Endothelial cell of umbilical vein (primary cell): ENCODE measurements at regions not wholly inside any gene's neighbourhood (a gene's known extent, or its start where the extent isn't known, plus 50 kb on each side); places are given as distances from the start of the nearest gene placed in this dataset.

Source experiments
- BruUV-seq: library from RNA; stranded (reverse); fragments of 400-500 nt; replicated peaks from 2 replicates; lab custom pipeline; 2021; lab: Mats Ljungman, UMichigan
- CTCF ChIA-PET: fragments of 300-600, 350-600 bp; sonication (Branson Sonifier 250); formaldehyde crosslinking; loops from one replicate; lab custom pipeline; 2021; ENCODE audit warnings: antibody characterized with exemption, inconsistent platforms; lab: Charles Lee
- POLR2A ChIA-PET: fragments of 300-600, 350-600 bp; sonication (Branson Sonifier 250); formaldehyde crosslinking; loops from one replicate; lab custom pipeline; 2021; ENCODE audit warnings: antibody characterized with exemption, inconsistent platforms; lab: Charles Lee
- DNase-seq: peaks from one replicate; pipeline ENCODE4 v3.0.0-alpha.2; 2011; ENCODE audit warnings: low read depth, low spot score
- FAIRE-seq: peaks from 2 replicates; lab custom pipeline; 2011; peaks lifted over from hg19 to GRCh38; lab: Jason Lieb, UNC
- H2AFZ ChIP-seq: 2 replicates; pipeline ENCODE4 v1.6.0; 2012; ENCODE audit warnings: low read depth, low read length, control low read depth, inconsistent platforms
- H3K27ac ChIP-seq: 2 replicates; pipeline ENCODE4 v1.5.1; 2011; ENCODE audit warnings: low read depth, mild to moderate bottlenecking, control low read depth, low read length, moderate library complexity; ENCODE audit not compliant: insufficient read depth
- H3K27me3 ChIP-seq, 2 experiments: 2 replicates each; pipeline versions ENCODE4 v1.6.0 to v1.6.1; 2011; ENCODE audit warnings: low read length in 2 of 2, mixed read lengths in 1 of 2; ENCODE audit not compliant: control insufficient read depth in 2 of 2, insufficient read depth in 2 of 2
- H3K36me3 ChIP-seq, 2 experiments: 2 replicates in 1 of 2; 3 replicates in 1 of 2; pipeline ENCODE4 v1.5.1; 2011; ENCODE audit warnings: low read length in 2 of 2, mild to moderate bottlenecking in 1 of 2, moderate library complexity in 1 of 2; ENCODE audit not compliant: control insufficient read depth in 2 of 2, insufficient read depth in 2 of 2; ENCODE audit errors: extremely low read depth in 1 of 2
- H3K4me1 ChIP-seq: 3 replicates; pipeline ENCODE4 v1.5.1; 2011; ENCODE audit warnings: mild to moderate bottlenecking, low read length; ENCODE audit not compliant: control insufficient read depth, insufficient read depth; ENCODE audit errors: extremely low read depth
- H3K4me2 ChIP-seq: 2 replicates; pipeline ENCODE4 v1.6.1; 2011; ENCODE audit warnings: low read length, control low read depth, mixed read lengths; ENCODE audit not compliant: insufficient read depth
- H3K4me3 ChIP-seq, 3 experiments: fragments of 200-600 bp in 1 of 3; sonication (generic), shearing (Covaris generic) in 1 of 3; replicated peaks in 1 of 3; 2 replicates each; pipeline ENCODE4 v1.5.1; 2011 to 2016; ENCODE audit warnings: control low read depth in 3 of 3, low read length in 3 of 3, mild to moderate bottlenecking in 2 of 3, inconsistent platforms in 1 of 3, low read depth in 1 of 3, moderate library complexity in 1 of 3; ENCODE audit not compliant: insufficient read depth in 1 of 3
- H3K79me2 ChIP-seq: 2 replicates; pipeline ENCODE4 v1.6.0; 2012; ENCODE audit warnings: low read length, inconsistent platforms; ENCODE audit not compliant: control insufficient read depth, insufficient read depth
- H3K9ac ChIP-seq: replicated peaks from 2 replicates; pipeline ENCODE3; 2011; ENCODE audit warnings: low read length, control low read depth; ENCODE audit not compliant: insufficient read depth; ENCODE audit errors: extremely low read depth
- H3K9me1 ChIP-seq: replicated peaks from 3 replicates; pipeline ENCODE4 v1.6.0; 2011; ENCODE audit warnings: mild to moderate bottlenecking, low read length; ENCODE audit not compliant: control insufficient read depth, insufficient read depth; ENCODE audit errors: extremely low read depth
- H3K9me3 ChIP-seq: replicated peaks from 2 replicates; pipeline ENCODE4 v1.5.1; 2012; ENCODE audit warnings: low read length, inconsistent platforms; ENCODE audit not compliant: control insufficient read depth, insufficient read depth
- H4K20me1 ChIP-seq: replicated peaks from 2 replicates; pipeline ENCODE3; 2011; ENCODE audit warnings: mild to moderate bottlenecking, low read length; ENCODE audit not compliant: control insufficient read depth, insufficient read depth; ENCODE audit errors: extremely low read depth
- EZH2 ChIP-seq: IDR thresholded peaks from 2 replicates; pipeline ENCODE4 v1.6.1; 2012; ENCODE audit warnings: borderline replicate concordance, low read depth, mild to moderate bottlenecking, moderate library complexity, low read length, inconsistent platforms; ENCODE audit not compliant: severe bottlenecking
- FOS ChIP-seq: IDR thresholded peaks from 2 replicates; pipeline ENCODE4 v1.6.1; 2011; ENCODE audit warnings: mild to moderate bottlenecking, low read length, moderate library complexity, borderline replicate concordance; ENCODE audit not compliant: insufficient read depth
- GATA2 ChIP-seq: IDR thresholded peaks from 2 replicates; pipeline ENCODE4 v1.7.0; 2011; ENCODE audit warnings: low read depth, mild to moderate bottlenecking, moderate library complexity, mixed read lengths, low read length; ENCODE audit not compliant: insufficient read length, insufficient read depth
- JUN ChIP-seq: IDR thresholded peaks from 2 replicates; pipeline ENCODE4 v1.6.1; 2011; ENCODE audit warnings: borderline replicate concordance, low read depth; ENCODE audit not compliant: insufficient read length, insufficient read depth
- MAX ChIP-seq: IDR thresholded peaks from 2 replicates; pipeline ENCODE4 v1.6.1; 2011; ENCODE audit not compliant: insufficient read depth, insufficient read length
- MYC ChIP-seq: IDR thresholded peaks from one replicate; pipeline ENCODE4 v1.6.1; 2011; ENCODE audit warnings: mild to moderate bottlenecking, low read depth, low read length
- POLR2A ChIP-seq: IDR thresholded peaks from 2 replicates; pipeline ENCODE4 v1.6.1; 2012; ENCODE audit warnings: low read depth, mild to moderate bottlenecking, control low read depth, low read length
- POLR2AphosphoS5 ChIP-seq: IDR thresholded peaks from 2 replicates; pipeline ENCODE4 v1.6.1; 2012; ENCODE audit warnings: low read depth, mild to moderate bottlenecking, control low read depth, low read length, moderate library complexity; ENCODE audit not compliant: insufficient read depth
- dilution Hi-C: fragments of 300-500 bp; cut with MboI; formaldehyde crosslinking; loops from one replicate; pipeline ENCODE4 v1.15.0; 2019; ENCODE audit warnings: low sequenced_read_pairs; ENCODE audit not compliant: extremely low pct_ligation_motif_present
- intact Hi-C: fragments of 100-400 bp; cut with micrococcal nuclease; formaldehyde crosslinking; loops from one replicate; pipeline ENCODE4 v1.10.0; 2022
- TF ChIP-seq, protein P1 (sequence below), 2 donors: IDR thresholded peaks; 1 replicate in 1 of 2; 2 replicates in 1 of 2; pipeline ENCODE4 v1.5.1; 2011; ENCODE audit warnings: low read length in 2 of 2, mild to moderate bottlenecking in 2 of 2, moderate library complexity in 2 of 2, control low read depth in 1 of 2, inconsistent platforms in 1 of 2, low read depth in 1 of 2; ENCODE audit not compliant: insufficient read depth in 1 of 2; ENCODE audit errors: extremely low read depth in 1 of 2

- Histone ChIP-seq H3K36me3 (no peaks in the 10 kb centered on the region), H2AFZ (no peak overlapping the region), H3K4me2 (no peak overlapping the region), H3K9ac (no peak overlapping the region), H3K79me2 (no peaks in the 10 kb centered on the region), H3K9me1 (no peaks in the 10 kb centered on the region), H4K20me1 (no peaks in the 10 kb centered on the region), H3K4me3 (no peak overlapping the region), H3K27ac (no peak overlapping the region), H3K27me3 (no peaks in the 10 kb centered on the region), H3K9me3 (peaks cover 2% of the 10 kb centered on the region), H3K4me1 (no peaks in the 10 kb centered on the region)
- no TSS peak for BruUV-seq
- no peak for DNase-seq
- intact Hi-C loops (no loop called here), dilution Hi-C loops (no loop called here)
- no peak for FAIRE-seq
- POLR2A ChIA-PET: no interaction called here
- TF ChIP-seq FOS (no peak), JUN (no peak), EZH2 (no peak), GATA2 (no peak), POLR2AphosphoS5 (no peak), MYC (no peak), POLR2A (no peak), MAX (no peak)
- TF ChIP-seq, protein P1, sequence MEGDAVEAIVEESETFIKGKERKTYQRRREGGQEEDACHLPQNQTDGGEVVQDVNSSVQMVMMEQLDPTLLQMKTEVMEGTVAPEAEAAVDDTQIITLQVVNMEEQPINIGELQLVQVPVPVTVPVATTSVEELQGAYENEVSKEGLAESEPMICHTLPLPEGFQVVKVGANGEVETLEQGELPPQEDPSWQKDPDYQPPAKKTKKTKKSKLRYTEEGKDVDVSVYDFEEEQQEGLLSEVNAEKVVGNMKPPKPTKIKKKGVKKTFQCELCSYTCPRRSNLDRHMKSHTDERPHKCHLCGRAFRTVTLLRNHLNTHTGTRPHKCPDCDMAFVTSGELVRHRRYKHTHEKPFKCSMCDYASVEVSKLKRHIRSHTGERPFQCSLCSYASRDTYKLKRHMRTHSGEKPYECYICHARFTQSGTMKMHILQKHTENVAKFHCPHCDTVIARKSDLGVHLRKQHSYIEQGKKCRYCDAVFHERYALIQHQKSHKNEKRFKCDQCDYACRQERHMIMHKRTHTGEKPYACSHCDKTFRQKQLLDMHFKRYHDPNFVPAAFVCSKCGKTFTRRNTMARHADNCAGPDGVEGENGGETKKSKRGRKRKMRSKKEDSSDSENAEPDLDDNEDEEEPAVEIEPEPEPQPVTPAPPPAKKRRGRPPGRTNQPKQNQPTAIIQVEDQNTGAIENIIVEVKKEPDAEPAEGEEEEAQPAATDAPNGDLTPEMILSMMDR (IDR thresholded peaks at IDR 0.05; ENCODE audit: extremely low read depth in 1 of 2, insufficient read depth in 1 of 2, low read depth in 1 of 2, low read length in 2 of 2): no peak
- CTCF ChIA-PET: no interaction called here
These were observed 92.4 kb upstream of the USP29 start for GRCh38 chr19:57027360-57027759.
